Activated CD4-positive, alpha-beta memory T cell treated with anti-CD3 and anti-CD28 coated beads for 36 hours (primary cell): ENCODE measurements at regions not wholly inside any gene's neighbourhood (a gene's known extent, or its start where the extent isn't known, plus 50 kb on each side); places are given as distances from the start of the nearest gene placed in this dataset.
"Not testable (repeated sequence)": the region's sequence is repeated elsewhere in the genome, so short reads cannot be mapped to it uniquely, and the experiment has no call there.

Source experiments
- CTCF ChIA-PET: fragments of 350-600 bp; sonication (Branson Sonifier 250); formaldehyde crosslinking; loops from one replicate; lab custom pipeline; 2021; ENCODE audit warnings: antibody characterized with exemption, inconsistent platforms; lab: Charles Lee
- POLR2A ChIA-PET: fragments of 350-600 bp; sonication (Branson Sonifier 250); formaldehyde crosslinking; loops from one replicate; lab custom pipeline; 2021; ENCODE audit warnings: antibody characterized with exemption; lab: Charles Lee
- DNase-seq: peaks from one replicate; pipeline ENCODE4 v3.0.0-alpha.2; 2020
- H3K27ac Mint-ChIP-seq: one replicate; pipeline ENCODE4 v1.8.0; 2021; ENCODE audit warnings: mixed read lengths
- H3K27me3 Mint-ChIP-seq: one replicate; pipeline ENCODE4 v1.8.0; 2021; ENCODE audit warnings: mixed read lengths
- H3K36me3 Mint-ChIP-seq: one replicate; pipeline ENCODE4 v1.8.0; 2021; ENCODE audit warnings: mixed read lengths
- H3K4me1 Mint-ChIP-seq: one replicate; pipeline ENCODE4 v1.8.0; 2021; ENCODE audit warnings: low read depth, mixed read lengths
- H3K4me3 Mint-ChIP-seq: one replicate; pipeline ENCODE4 v1.8.0; 2021; ENCODE audit warnings: mild to moderate bottlenecking, mixed read lengths
- H3K9me3 Mint-ChIP-seq: one replicate; pipeline ENCODE4 v1.8.0; 2021; ENCODE audit warnings: mixed read lengths
- intact Hi-C: fragments of 100-400 bp; cut with micrococcal nuclease; formaldehyde crosslinking; loops from one replicate; pipeline ENCODE4 v1.15.1; 2023

DNA sequence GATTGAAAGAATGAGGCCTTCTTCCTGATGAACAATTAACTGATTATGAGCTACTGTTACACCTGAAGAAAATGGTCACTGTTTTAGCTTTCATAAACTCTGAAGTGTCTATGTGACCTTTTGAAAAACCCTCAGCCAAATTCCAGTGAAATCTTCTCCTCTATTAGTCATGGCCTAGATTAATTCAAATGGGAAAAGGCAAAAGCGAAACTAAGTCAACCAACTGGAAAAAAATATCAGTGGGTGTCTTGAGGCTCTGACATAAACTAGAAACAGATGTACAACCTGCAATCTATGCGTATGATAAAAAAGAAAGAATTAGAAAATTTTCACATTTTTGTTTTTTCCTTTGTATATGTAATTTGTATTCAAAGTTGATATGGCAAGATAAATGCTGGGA, 169.4 kb upstream of the BANK1 start:
- ChIA-PET POLR2A (no interaction called here), CTCF (no interaction called here)
- H3K4me3 Mint-ChIP-seq, result no peak overlapping the region
- H3K27me3 Mint-ChIP-seq, result no peaks in the 10 kb centered on the region
- H3K4me1 Mint-ChIP-seq, result peaks cover 4% of the 10 kb centered on the region
- DNase-seq, result no peak
- intact Hi-C loops, result no loop called here
- no peaks in the 10 kb centered on the region for H3K36me3 Mint-ChIP-seq
- no peak overlapping the region for H3K27ac Mint-ChIP-seq
- H3K9me3 Mint-ChIP-seq, result no peaks in the 10 kb centered on the region

- CTCF ChIA-PET, result no interaction called here
- no peaks in the 10 kb centered on the region for H3K4me1 Mint-ChIP-seq
- POLR2A ChIA-PET, result no interaction called here
- no peaks in the 10 kb centered on the region for H3K36me3 Mint-ChIP-seq
- no peaks in the 10 kb centered on the region for H3K9me3 Mint-ChIP-seq
- no peak for DNase-seq
- H3K27ac Mint-ChIP-seq, result no peak overlapping the region
- intact Hi-C loops, result no loop called here
- H3K27me3 Mint-ChIP-seq, result no peaks in the 10 kb centered on the region
- H3K4me3 Mint-ChIP-seq, result no peak overlapping the region
Observed at GRCh38 chr4:101615652-101616051, 174.9 kb upstream of the BANK1 start.

DNA sequence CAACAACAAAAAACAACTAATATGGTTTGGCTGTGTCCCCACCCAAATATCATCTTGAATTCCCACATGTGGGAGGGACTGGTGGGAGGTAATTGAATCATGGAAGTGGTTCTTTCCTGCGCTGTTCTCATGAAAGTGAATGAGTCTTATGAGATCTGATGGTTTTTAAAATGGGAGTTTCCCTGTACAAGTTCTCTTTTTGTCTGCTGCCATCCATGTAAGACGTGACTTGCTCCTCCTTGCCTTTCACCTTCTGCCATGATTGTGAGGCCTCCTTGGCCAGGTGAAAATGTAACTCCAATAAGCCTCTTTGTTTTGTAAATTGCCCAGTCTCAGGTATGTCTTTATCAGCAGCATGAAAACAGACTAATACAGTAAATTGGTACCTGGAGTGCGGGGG, 183.5 kb upstream of the BANK1 start:
- intact Hi-C loops, H3K36me3 Mint-ChIP-seq, H3K4me1 Mint-ChIP-seq, H3K27me3 Mint-ChIP-seq, POLR2A ChIA-PET, H3K27ac Mint-ChIP-seq, DNase-seq, CTCF ChIA-PET, H3K4me3 Mint-ChIP-seq, H3K9me3 Mint-ChIP-seq: not testable (repeated sequence)

DNA sequence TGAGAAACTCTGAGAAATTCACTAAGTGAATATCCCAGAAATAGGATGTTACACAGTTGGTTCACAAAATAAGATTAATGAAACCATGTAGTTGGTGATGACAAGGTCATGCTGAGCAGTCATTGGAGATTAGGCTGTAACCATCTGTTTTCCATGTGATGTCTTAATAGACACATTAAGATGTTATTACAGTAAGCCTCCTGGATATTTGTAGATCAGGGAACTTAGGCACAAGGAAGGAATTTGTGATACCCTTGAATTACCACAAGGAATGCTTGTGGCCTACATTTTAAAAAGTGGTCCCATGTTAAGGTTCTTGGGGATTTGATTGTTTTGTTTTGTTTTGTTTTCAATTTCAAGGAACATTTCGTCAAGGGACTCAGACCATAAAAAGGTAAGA, 185.6 kb upstream of the BANK1 start:
- ChIA-PET POLR2A (no interaction called here), CTCF (no interaction called here)
- Mint-ChIP-seq H3K9me3 (peaks cover 4% of the 10 kb centered on the region), H3K36me3 (no peaks in the 10 kb centered on the region), H3K4me3 (no peak overlapping the region), H3K27ac (no peak overlapping the region), H3K27me3 (no peaks in the 10 kb centered on the region), H3K4me1 (no peaks in the 10 kb centered on the region)
- no peak for DNase-seq
- intact Hi-C loops, result no loop called here

DNA sequence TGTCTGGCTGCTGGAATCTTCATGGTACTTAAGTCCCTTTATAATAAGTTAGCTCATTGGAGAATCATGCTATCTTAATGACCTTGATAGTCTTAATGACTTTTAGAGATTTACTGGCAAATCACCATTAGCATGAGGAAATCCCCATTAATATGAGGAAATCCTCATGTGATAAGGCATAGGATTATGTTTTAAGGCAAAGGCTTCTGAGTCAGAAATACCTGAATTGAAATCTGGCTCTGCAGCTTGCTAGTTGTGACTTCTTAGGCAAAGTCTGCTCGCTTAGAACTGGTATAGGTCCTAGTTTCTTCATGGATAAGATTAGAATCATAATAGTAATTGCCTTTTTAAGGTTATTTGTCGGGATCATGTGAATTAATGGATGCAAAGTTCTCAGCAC, 190.2 kb upstream of the BANK1 start:
- no peak for DNase-seq
- Mint-ChIP-seq H3K4me1 (no peaks in the 10 kb centered on the region), H3K4me3 (no peak overlapping the region), H3K36me3 (no peaks in the 10 kb centered on the region), H3K27ac (no peak overlapping the region), H3K9me3 (no peaks in the 10 kb centered on the region), H3K27me3 (peaks cover 3% of the 10 kb centered on the region)
- CTCF ChIA-PET, result interaction anchor here (4.8 kb wide), 1 partner anchor 430 kb away, joined by 42 read pairs; no protein-coding TSS in a partner anchor
- intact Hi-C loops, result no loop called here
- POLR2A ChIA-PET, result no interaction called here

DNA sequence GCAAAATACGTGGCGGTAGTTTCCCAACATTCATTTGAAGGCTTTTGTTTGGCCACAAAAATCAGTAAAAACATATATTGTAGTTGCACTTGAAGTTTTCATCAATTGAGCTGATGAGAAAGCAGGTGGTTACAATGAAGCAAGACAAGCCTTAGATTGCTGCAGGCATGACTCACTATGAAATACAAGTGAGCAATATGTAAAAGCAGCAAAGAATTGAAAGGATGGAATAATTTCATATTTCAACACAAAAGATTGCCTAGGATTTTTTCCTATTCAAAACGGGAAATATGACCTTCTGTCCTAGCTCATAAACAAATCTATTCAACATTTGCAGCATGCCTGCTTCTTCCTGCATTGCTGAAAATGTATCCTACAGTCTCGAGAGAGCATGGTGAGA, 190.9 kb upstream of the BANK1 start:
- H3K36me3 Mint-ChIP-seq, result no peaks in the 10 kb centered on the region
- no peaks in the 10 kb centered on the region for H3K4me1 Mint-ChIP-seq
- POLR2A ChIA-PET, result no interaction called here
- H3K9me3 Mint-ChIP-seq, result no peaks in the 10 kb centered on the region
- H3K4me3 Mint-ChIP-seq, result no peak overlapping the region
- peaks cover 3% of the 10 kb centered on the region for H3K27me3 Mint-ChIP-seq
- no peak overlapping the region for H3K27ac Mint-ChIP-seq
- DNase-seq, result no peak
- intact Hi-C loops, result loop anchor here (5.0 kb wide), 1 partner anchor 252 kb away; the partner anchor contains the start of gene PPP3CA
- CTCF ChIA-PET, result interaction anchor here (4.8 kb wide), 1 partner anchor 430 kb away, joined by 42 read pairs; no protein-coding TSS in a partner anchor

- Mint-ChIP-seq H3K4me3 (no peak overlapping the region), H3K36me3 (no peaks in the 10 kb centered on the region), H3K27ac (no peak overlapping the region), H3K9me3 (no peaks in the 10 kb centered on the region), H3K27me3 (peaks cover 3% of the 10 kb centered on the region), H3K4me1 (no peaks in the 10 kb centered on the region)
- DNase-seq, result peak; percentile 18
- ChIA-PET POLR2A (no interaction called here), CTCF (interaction anchor here (0.9 to 4.8 kb wide), 7 partner anchors 12 to 1504 kb away, joined by 4 to 42 read pairs (median 4); no protein-coding TSS in a partner anchor)
- intact Hi-C loops, result loop anchor here (1.0 to 5.0 kb wide), 2 partner anchors 250 to 428 kb away; partner anchors contain the start of gene PPP3CA
Observed at GRCh38 chr4:101596781-101597552, 193.6 kb upstream of the BANK1 start.

- POLR2A ChIA-PET, result no interaction called here
Observed at GRCh38 chr4:101594588-101594987, 195.9 kb upstream of the BANK1 start.

GRCh38 chr4:101593666-101594065, 196.9 kb upstream of the BANK1 start:
- intact Hi-C loops, result no loop called here
- no peaks in the 10 kb centered on the region for H3K4me1 Mint-ChIP-seq
- ChIA-PET CTCF (no interaction called here), POLR2A (no interaction called here)
- H3K27ac Mint-ChIP-seq, result no peak overlapping the region
- H3K4me3 Mint-ChIP-seq, result no peak overlapping the region
- no peak for DNase-seq
- H3K36me3 Mint-ChIP-seq, result no peaks in the 10 kb centered on the region
- peaks cover 3% of the 10 kb centered on the region for H3K27me3 Mint-ChIP-seq
- H3K9me3 Mint-ChIP-seq, result no peaks in the 10 kb centered on the region

More at GRCh38 chr4:101594588-101594987, 195.9 kb upstream of the BANK1 start:
- Mint-ChIP-seq H3K27me3 (peaks cover 3% of the 10 kb centered on the region), H3K4me1 (no peaks in the 10 kb centered on the region), H3K9me3 (no peaks in the 10 kb centered on the region), H3K27ac (no peak overlapping the region), H3K36me3 (no peaks in the 10 kb centered on the region), H3K4me3 (no peak overlapping the region)
- CTCF ChIA-PET, result no interaction called here
- intact Hi-C loops, result no loop called here
- DNase-seq, result no peak

- CTCF ChIA-PET, result no interaction called here
Observed at GRCh38 chr4:101584306-101584705, 206.2 kb upstream of the BANK1 start.

DNA sequence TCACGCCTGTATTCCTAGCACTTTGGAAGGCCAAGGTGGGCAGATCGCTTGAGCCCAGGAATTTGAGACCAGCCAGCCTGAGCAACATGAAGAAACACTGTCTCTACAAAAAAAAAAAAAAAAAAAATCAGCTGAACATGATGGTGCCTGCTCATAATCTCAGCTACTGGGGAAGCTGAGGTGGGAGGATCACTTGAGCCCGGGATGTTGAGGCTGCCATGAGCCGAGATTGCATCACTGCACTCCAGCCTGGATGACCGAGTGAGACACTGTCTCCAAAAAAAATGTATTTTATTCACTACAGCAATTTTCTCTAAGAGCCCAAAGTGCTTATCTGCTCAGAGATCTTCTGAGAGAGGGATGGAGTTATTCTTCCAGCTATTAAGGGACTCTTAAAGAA, 215.8 kb upstream of the PPP3CA start:
- intact Hi-C loops, result no loop called here
- no peak overlapping the region for H3K4me3 Mint-ChIP-seq
- peaks cover 16% of the 10 kb centered on the region for H3K27me3 Mint-ChIP-seq
- H3K36me3 Mint-ChIP-seq, result peaks cover 2% of the 10 kb centered on the region
- ChIA-PET POLR2A (no interaction called here), CTCF (no interaction called here)
- DNase-seq, result no peak
- H3K9me3 Mint-ChIP-seq, result peaks cover 8% of the 10 kb centered on the region
- H3K27ac Mint-ChIP-seq, result no peak overlapping the region
- no peaks in the 10 kb centered on the region for H3K4me1 Mint-ChIP-seq

More at GRCh38 chr4:101584306-101584705, 206.2 kb upstream of the BANK1 start:
- no peak for DNase-seq
- intact Hi-C loops, result no loop called here
- Mint-ChIP-seq H3K27me3 (peaks cover 9% of the 10 kb centered on the region), H3K27ac (no peak overlapping the region), H3K4me1 (no peaks in the 10 kb centered on the region), H3K9me3 (peaks cover 20% of the 10 kb centered on the region), H3K4me3 (no peak overlapping the region), H3K36me3 (no peaks in the 10 kb centered on the region)
- POLR2A ChIA-PET, result no interaction called here

GRCh38 chr4:101556842-101557241, 209.5 kb upstream of the PPP3CA start:
- POLR2A ChIA-PET, result no interaction called here
- intact Hi-C loops, result no loop called here
- Mint-ChIP-seq H3K4me3 (no peak overlapping the region), H3K4me1 (no peaks in the 10 kb centered on the region), H3K9me3 (peaks cover 16% of the 10 kb centered on the region), H3K27ac (no peak overlapping the region), H3K27me3 (peaks cover 16% of the 10 kb centered on the region), H3K36me3 (peaks cover 6% of the 10 kb centered on the region)
- no peak for DNase-seq
- CTCF ChIA-PET, result no interaction called here

DNA sequence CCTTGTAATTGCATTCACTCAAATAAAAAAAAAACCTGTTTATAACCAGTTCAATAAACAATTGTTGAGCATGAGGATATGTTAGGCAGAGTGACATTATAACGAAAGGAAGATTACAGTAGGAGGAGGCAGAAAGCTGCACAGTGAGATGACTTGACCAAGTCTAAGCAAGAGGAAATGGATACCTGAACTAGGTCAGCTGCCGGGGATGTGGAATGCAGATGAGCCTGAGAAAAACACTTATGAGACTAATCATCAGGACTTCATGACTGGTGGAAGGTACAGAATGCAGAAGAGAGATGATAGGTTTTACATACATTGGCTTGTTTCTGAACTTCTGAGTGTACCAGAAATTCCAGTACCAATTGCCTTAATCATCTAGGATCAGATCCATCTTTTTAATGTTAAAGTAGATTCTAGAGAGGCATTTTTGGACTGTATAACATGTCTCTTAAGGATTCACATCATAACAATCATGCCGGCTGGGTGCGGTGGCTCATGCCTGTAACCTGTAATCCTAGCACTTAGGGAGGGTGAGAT, 208.1 kb upstream of the PPP3CA start:
- ChIA-PET POLR2A (no interaction called here), CTCF (no interaction called here)
- intact Hi-C loops, result no loop called here
- H3K4me3 Mint-ChIP-seq, result no peak overlapping the region
- H3K27me3 Mint-ChIP-seq, result peaks cover 16% of the 10 kb centered on the region
- H3K9me3 Mint-ChIP-seq, result peaks cover 21% of the 10 kb centered on the region
- H3K4me1 Mint-ChIP-seq, result no peaks in the 10 kb centered on the region
- DNase-seq, result no peak
- H3K36me3 Mint-ChIP-seq, result peaks cover 7% of the 10 kb centered on the region
- H3K27ac Mint-ChIP-seq, result no peak overlapping the region
